ENCODE measurements at regions not wholly inside any gene's neighbourhood (a gene's known extent, or its start where the extent isn't known, plus 50 kb on each side); places are given as distances from the start of the nearest gene placed in this dataset.

- no peak for TF ChIP-seq CTCF (IDR thresholded peaks at IDR 0.05; ENCODE audit: insufficient read depth, low read length, missing control alignments)
- H3K4me3 ChIP-seq (ENCODE audit: low read depth, low read length), result no peak overlapping the region
- no peak for DNase-seq (ENCODE audit: low read depth, low spot score)
- POLR2A ChIA-PET, result no interaction called here
- CTCF ChIA-PET, result no interaction called here
Measured at GRCh38 chr6:2526766-2527165, 224.0 kb downstream of the MYLK4 start.

GRCh38 chr6:2524090-2524489 is 226.6 kb downstream of the MYLK4 start:
- POLR2A ChIA-PET, result no interaction called here
- DNase-seq (ENCODE audit: low read depth, low spot score), result no peak
- CTCF ChIA-PET, result interaction anchor here (1.9 kb wide), 1 partner anchor 928 kb away, joined by 5 read pairs; no protein-coding TSS in a partner anchor
- no peak for TF ChIP-seq CTCF (IDR thresholded peaks at IDR 0.05; ENCODE audit: insufficient read depth, low read length, missing control alignments)
- H3K4me3 ChIP-seq (ENCODE audit: low read depth, low read length), result no peak overlapping the region

GRCh38 chr6:2523061-2523460 is 227.7 kb downstream of the MYLK4 start:
- CTCF ChIA-PET, result interaction anchor here (1.9 kb wide), 1 partner anchor 927 kb away, joined by 5 read pairs; no protein-coding TSS in a partner anchor
- no peak for TF ChIP-seq CTCF (IDR thresholded peaks at IDR 0.05; ENCODE audit: insufficient read depth, low read length, missing control alignments)
- H3K4me3 ChIP-seq (ENCODE audit: low read depth, low read length), result no peak overlapping the region
- POLR2A ChIA-PET, result no interaction called here
- no peak for DNase-seq (ENCODE audit: low read depth, low spot score)

GRCh38 chr6:2522521-2522920 is 228.2 kb downstream of the MYLK4 start:
- H3K4me3 ChIP-seq (ENCODE audit: low read depth, low read length), result no peak overlapping the region
- no peak for DNase-seq (ENCODE audit: low read depth, low spot score)
- ChIA-PET POLR2A (no interaction called here), CTCF (no interaction called here)
- no peak for TF ChIP-seq CTCF (IDR thresholded peaks at IDR 0.05; ENCODE audit: insufficient read depth, low read length, missing control alignments)

- H3K4me3 ChIP-seq (ENCODE audit: low read depth, low read length), result no peak overlapping the region
- CTCF ChIA-PET, result no interaction called here
- POLR2A ChIA-PET, result no interaction called here
- no peak for DNase-seq (ENCODE audit: low read depth, low spot score)
- TF ChIP-seq CTCF (IDR thresholded peaks at IDR 0.05; ENCODE audit: insufficient read depth, low read length, missing control alignments), result no peak
Measured at GRCh38 chr6:2517855-2518473, 232.8 kb downstream of the MYLK4 start.

GRCh38 chr6:2517401-2517800 is 233.3 kb downstream of the MYLK4 start:
- CTCF ChIA-PET, result no interaction called here
- no peak overlapping the region for H3K4me3 ChIP-seq (ENCODE audit: low read depth, low read length)
- DNase-seq (ENCODE audit: low read depth, low spot score), result no peak
- POLR2A ChIA-PET, result no interaction called here
- TF ChIP-seq CTCF (IDR thresholded peaks at IDR 0.05; ENCODE audit: insufficient read depth, low read length, missing control alignments), result no peak

Measured in AG04449 (cell line).